CD14-positive monocyte (primary cell): ENCODE measurements at regions not wholly inside any gene's neighbourhood (a gene's known extent, or its start where the extent isn't known, plus 50 kb on each side); places are given as distances from the start of the nearest gene placed in this dataset.

Experiments
- DNase-seq, 3 donors: peaks; one replicate each; pipeline ENCODE4 v3.0.0-alpha.2; 2011 to 2022
- H2AFZ ChIP-seq: 2 replicates; pipeline ENCODE4 v1.6.0; 2012; ENCODE audit warnings: mild to moderate bottlenecking, low read depth, low read length, inconsistent platforms; ENCODE audit not compliant: insufficient read depth, poor library complexity, severe bottlenecking
- H3K27ac ChIP-seq, 2 donors: 1 replicate in 1 of 2; 2 replicates in 1 of 2; pipeline ENCODE4 v1.5.1; 2012 to 2013; ENCODE audit warnings: low read length in 2 of 2, control low read depth in 1 of 2, inconsistent platforms in 1 of 2, low read depth in 1 of 2, mild to moderate bottlenecking in 1 of 2
- H3K27me3 ChIP-seq, 2 donors: one replicate each; pipeline versions ENCODE4 v1.6.0 to v1.6.1; 2011 to 2013; ENCODE audit warnings: low read length in 2 of 2; ENCODE audit not compliant: control insufficient read depth in 2 of 2, insufficient read depth in 2 of 2
- H3K36me3 ChIP-seq, 2 donors: replicated peaks in 1 of 2; 1 replicate in 1 of 2; 2 replicates in 1 of 2; pipeline versions ENCODE4 v1.5.1 to v1.6.1; 2012 to 2013; ENCODE audit warnings: low read length in 2 of 2, control low read depth in 1 of 2, inconsistent platforms in 1 of 2, mild to moderate bottlenecking in 1 of 2; ENCODE audit not compliant: insufficient read depth in 2 of 2, control insufficient read depth in 1 of 2
- H3K4me1 ChIP-seq, 2 donors: 1 replicate in 1 of 2; 2 replicates in 1 of 2; pipeline versions ENCODE4 v1.5.1 to v1.6.1; 2012 to 2013; ENCODE audit warnings: low read length in 2 of 2, control low read depth in 1 of 2, inconsistent platforms in 1 of 2, mild to moderate bottlenecking in 1 of 2, moderate library complexity in 1 of 2; ENCODE audit not compliant: insufficient read depth in 2 of 2, control insufficient read depth in 1 of 2
- H3K4me2 ChIP-seq: replicated peaks from 2 replicates; pipeline ENCODE3; 2012; ENCODE audit warnings: low read length, moderate library complexity, mild to moderate bottlenecking; ENCODE audit not compliant: poor library complexity, severe bottlenecking; ENCODE audit errors: extremely low read depth
- H3K4me3 ChIP-seq, 3 experiments: fragments of 200-600 bp in 1 of 3; sonication (generic) in 1 of 3; replicated peaks in 1 of 3; 1 replicate in 2 of 3; 2 replicates in 1 of 3; pipeline ENCODE4 v1.5.1; 2011 to 2013; ENCODE audit warnings: low read length in 3 of 3, mild to moderate bottlenecking in 3 of 3, control low read depth in 2 of 3, low read depth in 2 of 3, inconsistent platforms in 1 of 3, moderate library complexity in 1 of 3
- H3K79me2 ChIP-seq: 2 replicates; pipeline ENCODE4 v1.6.0; 2012; ENCODE audit warnings: mild to moderate bottlenecking, control low read depth, inconsistent platforms, low read length, moderate library complexity; ENCODE audit not compliant: insufficient read depth
- H3K9ac ChIP-seq: 2 replicates; pipeline ENCODE4 v1.6.0; 2017; ENCODE audit warnings: low read length, mild to moderate bottlenecking; ENCODE audit not compliant: insufficient read depth, poor library complexity, severe bottlenecking
- H3K9me3 ChIP-seq, 2 donors: replicated peaks in 1 of 2; 1 replicate in 1 of 2; 2 replicates in 1 of 2; pipeline versions ENCODE4 v1.5.1 to v1.6.1; 2012 to 2013; ENCODE audit warnings: low read length in 2 of 2, control low read depth in 1 of 2; ENCODE audit not compliant: control insufficient read depth in 1 of 2, insufficient read depth in 1 of 2
- H4K20me1 ChIP-seq: 2 replicates; pipeline ENCODE4 v1.6.0; 2012; ENCODE audit warnings: mild to moderate bottlenecking, low read length, control low read depth, moderate library complexity; ENCODE audit not compliant: insufficient read depth
- H3K27ac Mint-ChIP-seq, 7 donors: one replicate each; pipeline ENCODE4 v1.8.0; 2020; ENCODE audit warnings: mild to moderate bottlenecking in 7 of 7, mixed read lengths in 7 of 7, moderate library complexity in 6 of 7, inconsistent platforms in 2 of 7
- H3K27me3 Mint-ChIP-seq, 3 donors: one replicate each; pipeline ENCODE4 v1.8.0; 2021 to 2022; ENCODE audit warnings: low read depth in 3 of 3, mild to moderate bottlenecking in 3 of 3, mixed read lengths in 3 of 3, moderate library complexity in 3 of 3, inconsistent platforms in 1 of 3
- H3K36me3 Mint-ChIP-seq, 2 donors: one replicate each; pipeline ENCODE4 v1.8.0; 2020; ENCODE audit warnings: mixed read lengths in 2 of 2, inconsistent platforms in 1 of 2, mild to moderate bottlenecking in 1 of 2
- H3K4me1 Mint-ChIP-seq: one replicate; pipeline ENCODE4 v1.8.0; 2020; ENCODE audit warnings: mild to moderate bottlenecking, mixed read lengths
- H3K4me3 Mint-ChIP-seq, 2 donors: one replicate each; pipeline ENCODE4 v1.8.0; 2020; ENCODE audit warnings: mild to moderate bottlenecking in 2 of 2, mixed read lengths in 2 of 2, moderate library complexity in 1 of 2
- H3K9me3 Mint-ChIP-seq, 7 donors: one replicate each; pipeline ENCODE4 v1.8.0; 2020 to 2022; ENCODE audit warnings: mixed read lengths in 7 of 7, mild to moderate bottlenecking in 6 of 7, moderate library complexity in 6 of 7, inconsistent platforms in 2 of 7
- WGBS: methylation state at CpG from one replicate; pipeline ENCODE4 v1.1.5; 2013; ENCODE audit warnings: missing lambda C conversion rate; ENCODE audit not compliant: insufficient coverage; 5-methylcytosine and 5-hydroxymethylcytosine counted together
- intact Hi-C, 2 donors: fragments of 100-400 bp; cut with micrococcal nuclease; formaldehyde crosslinking; loops; one replicate each; pipeline versions ENCODE4 v1.15.0 to v1.15.1; 2023
- TF ChIP-seq, protein P1 (sequence below): fragments of 200-600 bp; IDR thresholded peaks from one replicate; pipeline ENCODE4 v1.8.0; 2022; ENCODE audit warnings: antibody characterized with exemption, mild to moderate bottlenecking

DNA sequence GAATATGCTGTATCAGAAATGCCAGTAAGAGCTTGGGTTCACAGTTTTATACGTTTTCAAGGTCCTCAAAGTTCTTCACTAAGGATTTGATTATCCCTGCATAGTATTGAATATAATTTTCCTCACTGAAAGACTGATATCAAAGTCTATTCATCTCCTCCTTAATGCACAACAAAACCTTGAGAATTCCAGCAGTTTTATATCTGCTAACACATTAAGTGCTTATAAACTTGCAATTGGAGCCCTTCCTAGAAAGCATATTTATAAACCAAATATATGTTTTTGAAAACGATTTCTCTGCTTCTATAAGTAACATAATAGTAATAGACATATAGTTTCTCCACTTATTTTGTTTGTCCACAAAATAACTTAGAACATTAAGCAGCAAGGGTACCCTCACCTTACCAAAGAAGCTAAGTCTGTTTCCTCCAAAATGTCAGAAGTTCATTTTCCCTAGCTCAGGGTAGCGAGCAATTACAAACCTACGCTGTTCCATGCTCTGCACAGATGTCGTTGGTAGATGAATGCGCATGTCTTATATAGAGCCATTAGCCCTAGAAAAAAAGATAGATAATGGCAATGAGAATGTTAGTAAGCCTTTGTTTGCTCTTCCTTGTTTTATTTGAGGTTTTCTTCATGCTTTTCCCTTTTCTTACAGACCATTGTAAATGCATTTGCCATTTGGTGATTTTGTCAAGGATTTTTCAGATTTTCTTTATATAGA lies 213.2 kb downstream of the RBM43 start:
- H3K36me3 Mint-ChIP-seq = no peaks in the 10 kb centered on the region
- no peaks in the 10 kb centered on the region for H4K20me1 ChIP-seq
- no peak overlapping the region for H3K27ac Mint-ChIP-seq
- H3K79me2 ChIP-seq = no peaks in the 10 kb centered on the region
- no peak overlapping the region for H3K27ac ChIP-seq
- WGBS = no CpG with 5 or more reads among the region's 6 CpGs
- H3K9ac ChIP-seq = no peak overlapping the region
- H3K9me3 ChIP-seq = no peaks in the 10 kb centered on the region
- H3K27me3 ChIP-seq = no peaks in the 10 kb centered on the region
- H3K27me3 Mint-ChIP-seq = peaks cover 0 to 3% (median 2%) of the 10 kb centered on the region in 3 donors
- intact Hi-C loops = no loop called here
- no peak overlapping the region for H3K4me3 Mint-ChIP-seq
- no peak for DNase-seq
- H3K4me3 ChIP-seq = no peak overlapping the region
- no peaks in the 10 kb centered on the region for H3K4me1 Mint-ChIP-seq
- peaks cover 0 to 3% (median 0%) of the 10 kb centered on the region in 7 donors for H3K9me3 Mint-ChIP-seq
- TF ChIP-seq, protein P1, sequence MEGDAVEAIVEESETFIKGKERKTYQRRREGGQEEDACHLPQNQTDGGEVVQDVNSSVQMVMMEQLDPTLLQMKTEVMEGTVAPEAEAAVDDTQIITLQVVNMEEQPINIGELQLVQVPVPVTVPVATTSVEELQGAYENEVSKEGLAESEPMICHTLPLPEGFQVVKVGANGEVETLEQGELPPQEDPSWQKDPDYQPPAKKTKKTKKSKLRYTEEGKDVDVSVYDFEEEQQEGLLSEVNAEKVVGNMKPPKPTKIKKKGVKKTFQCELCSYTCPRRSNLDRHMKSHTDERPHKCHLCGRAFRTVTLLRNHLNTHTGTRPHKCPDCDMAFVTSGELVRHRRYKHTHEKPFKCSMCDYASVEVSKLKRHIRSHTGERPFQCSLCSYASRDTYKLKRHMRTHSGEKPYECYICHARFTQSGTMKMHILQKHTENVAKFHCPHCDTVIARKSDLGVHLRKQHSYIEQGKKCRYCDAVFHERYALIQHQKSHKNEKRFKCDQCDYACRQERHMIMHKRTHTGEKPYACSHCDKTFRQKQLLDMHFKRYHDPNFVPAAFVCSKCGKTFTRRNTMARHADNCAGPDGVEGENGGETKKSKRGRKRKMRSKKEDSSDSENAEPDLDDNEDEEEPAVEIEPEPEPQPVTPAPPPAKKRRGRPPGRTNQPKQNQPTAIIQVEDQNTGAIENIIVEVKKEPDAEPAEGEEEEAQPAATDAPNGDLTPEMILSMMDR = no peak
- no peaks in the 10 kb centered on the region for H3K4me1 ChIP-seq
- H3K4me2 ChIP-seq = no peak overlapping the region
- no peak overlapping the region for H2AFZ ChIP-seq
- H3K36me3 ChIP-seq = no peaks in the 10 kb centered on the region

DNA sequence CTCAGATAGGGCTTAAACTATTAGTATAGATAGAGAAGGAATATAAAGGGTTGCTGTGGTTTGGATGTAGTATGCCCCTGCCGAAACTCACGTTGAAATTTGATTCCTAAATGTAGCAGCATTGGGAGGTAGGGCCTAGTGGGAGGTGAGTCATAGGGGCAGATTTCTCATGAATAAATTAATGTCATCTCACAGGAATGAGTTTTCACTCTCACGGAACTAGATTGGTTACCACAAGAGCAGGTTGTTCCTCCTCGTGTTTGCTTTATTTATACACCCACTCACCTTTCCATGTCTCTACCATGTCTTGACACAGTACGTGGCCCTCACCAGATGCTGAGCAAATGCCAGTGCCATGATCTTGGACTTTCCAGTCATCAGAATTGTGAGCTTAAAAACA lies 218.2 kb downstream of the RBM43 start:
- peaks cover 0 to 3% (median 0%) of the 10 kb centered on the region in 7 donors for H3K9me3 Mint-ChIP-seq
- H3K27me3 ChIP-seq = no peaks in the 10 kb centered on the region
- H4K20me1 ChIP-seq = no peaks in the 10 kb centered on the region
- TF ChIP-seq, protein P1 = no peak
- no peaks in the 10 kb centered on the region for H3K4me1 Mint-ChIP-seq
- H2AFZ ChIP-seq = no peak overlapping the region
- H3K4me3 ChIP-seq = no peak overlapping the region
- intact Hi-C loops = no loop called here
- no peak overlapping the region for H3K4me3 Mint-ChIP-seq
- no peaks in the 10 kb centered on the region for H3K36me3 Mint-ChIP-seq
- no peaks in the 10 kb centered on the region for H3K79me2 ChIP-seq
- H3K4me1 ChIP-seq = no peaks in the 10 kb centered on the region
- no peaks in the 10 kb centered on the region for H3K36me3 ChIP-seq
- no peak overlapping the region for H3K27ac Mint-ChIP-seq
- no peak overlapping the region for H3K4me2 ChIP-seq
- H3K9ac ChIP-seq = no peak overlapping the region
- DNase-seq = no peak
- no peaks in the 10 kb centered on the region for H3K9me3 ChIP-seq
- 94% methylated on average over 5 of the region's 5 CpGs for WGBS
- H3K27ac ChIP-seq = no peak overlapping the region
- H3K27me3 Mint-ChIP-seq = no peaks in the 10 kb centered on the region
